Esophagus muscularis mucosa (tissue), 4 donors: ENCODE measurements at regions not wholly inside any gene's neighbourhood (a gene's known extent, or its start where the extent isn't known, plus 50 kb on each side); places are given as distances from the start of the nearest gene placed in this dataset.

Experiments
- DNase-seq: peaks from one replicate; pipeline ENCODE4 v3.0.0-alpha.2; 2017; ENCODE audit errors: extremely low spot score
- H3K27ac ChIP-seq, 4 donors: fragments of 200-600 bp; sonication (generic); replicated peaks in 1 of 4; 1 replicate in 3 of 4; 2 replicates in 1 of 4; pipeline ENCODE4 v1.5.1; 2016 to 2019; ENCODE audit warnings: mild to moderate bottlenecking in 1 of 4
- H3K27me3 ChIP-seq, 4 donors: fragments of 200-600 bp; sonication (generic); one replicate each; pipeline versions ENCODE4 v1.5.1 to v1.6.0; 2016 to 2019
- H3K36me3 ChIP-seq, 4 donors: fragments of 200-600 bp; sonication (generic); one replicate each; pipeline ENCODE4 v1.5.1; 2016 to 2019
- H3K4me1 ChIP-seq, 4 donors: fragments of 200-600 bp; sonication (generic); one replicate each; pipeline ENCODE4 v1.5.1; 2016 to 2019
- H3K4me3 ChIP-seq, 4 donors: fragments of 200-600 bp; sonication (generic); 1 replicate in 2 of 4; 2 replicates in 2 of 4; pipeline ENCODE4 v1.5.1; 2016 to 2019; ENCODE audit warnings: mild to moderate bottlenecking in 4 of 4, moderate library complexity in 1 of 4
- H3K9me3 ChIP-seq, 4 donors: fragments of 200-600 bp; sonication (generic); 1 replicate in 3 of 4; 2 replicates in 1 of 4; pipeline ENCODE4 v1.5.1; 2016 to 2019
- CTCF ChIP-seq, 3 experiments: fragments of 200-600 bp in 2 of 3; fragments of 450-650 bp in 1 of 3; sonication (generic) in 2 of 3; IDR thresholded peaks; one replicate each; pipeline ENCODE4 v1.5.1; 2017 to 2019; ENCODE audit warnings: antibody characterized with exemption in 3 of 3, mild to moderate bottlenecking in 2 of 3, moderate library complexity in 1 of 3
- EP300 ChIP-seq: sonication (generic); formaldehyde crosslinking; IDR thresholded peaks from one replicate; pipeline ENCODE4 v1.6.1; 2017; ENCODE audit warnings: antibody characterized with exemption
- POLR2A ChIP-seq: fragments of 450-650 bp; IDR thresholded peaks from one replicate; pipeline ENCODE4 v1.6.1; 2017; ENCODE audit warnings: antibody characterized with exemption, moderate library complexity, mild to moderate bottlenecking, low read depth
- POLR2AphosphoS5 ChIP-seq, 2 donors: sonication (generic); formaldehyde crosslinking; IDR thresholded peaks; one replicate each; pipeline ENCODE4 v1.6.1; 2017; ENCODE audit warnings: antibody characterized with exemption in 2 of 2
- WGBS: methylation state at CpG from one replicate; pipeline ENCODE4 v1.1.5; 2018; 5-methylcytosine and 5-hydroxymethylcytosine counted together
- intact Hi-C: fragments of 100-400 bp; cut with DNase I; formaldehyde crosslinking; loops from one replicate; pipeline ENCODE4 v1.15.1; 2023

GRCh38 chr3:22170370-22170769, 419.4 kb upstream of the ZNF385D start:
- no peaks in the 10 kb centered on the region for H3K27me3 ChIP-seq
- H3K27ac ChIP-seq = no peak overlapping the region
- no peaks in the 10 kb centered on the region for H3K4me1 ChIP-seq
- H3K4me3 ChIP-seq = no peak overlapping the region
- no peaks in the 10 kb centered on the region for H3K9me3 ChIP-seq
- no peak for DNase-seq
- TF ChIP-seq POLR2AphosphoS5 (IDR thresholded peaks at IDR 0.05) = no peak
- no peak for TF ChIP-seq CTCF (IDR thresholded peaks at IDR 0.05)
- TF ChIP-seq EP300 = no peak
- WGBS = 84% methylated on average over 1 of the region's 1 CpG
- H3K36me3 ChIP-seq = no peaks in the 10 kb centered on the region
- intact Hi-C loops = loop anchor here (10.0 kb wide), 1 partner anchor 724 kb away; no protein-coding TSS in a partner anchor

GRCh38 chr3:22172964-22173363, 422.0 kb upstream of the ZNF385D start:
- Histone ChIP-seq H3K9me3 (no peaks in the 10 kb centered on the region), H3K4me1 (no peaks in the 10 kb centered on the region), H3K36me3 (no peaks in the 10 kb centered on the region), H3K27ac (no peak overlapping the region), H3K4me3 (no peak overlapping the region), H3K27me3 (no peaks in the 10 kb centered on the region)
- no peak for TF ChIP-seq POLR2A
- no peak for TF ChIP-seq POLR2AphosphoS5 (IDR thresholded peaks at IDR 0.05)
- no peak for TF ChIP-seq EP300
- TF ChIP-seq CTCF (IDR thresholded peaks at IDR 0.05) = no peak
- intact Hi-C loops = loop anchor here (10.0 kb wide), 1 partner anchor 722 kb away; no protein-coding TSS in a partner anchor
- no peak for DNase-seq
- WGBS = 87% methylated on average over 4 of the region's 4 CpGs

DNA sequence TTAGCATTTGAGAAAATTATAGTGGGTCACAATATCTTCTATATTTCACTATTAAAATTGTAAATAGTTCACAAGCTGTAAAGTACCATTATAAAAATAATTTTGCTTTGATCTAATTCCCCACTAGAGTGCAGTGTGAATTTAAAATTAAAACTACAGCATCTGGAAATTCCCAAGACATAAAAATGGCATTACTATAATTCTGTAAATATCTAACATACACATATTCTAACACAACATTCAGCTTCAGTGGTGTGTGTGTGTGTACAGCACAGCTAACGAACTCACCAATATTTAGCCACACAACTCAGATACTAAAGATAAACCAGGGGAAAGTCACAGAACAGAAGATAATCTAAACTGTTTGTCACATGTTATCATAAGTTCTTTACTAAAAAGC, 424.9 kb upstream of the ZNF385D start:
- DNase-seq = no peak
- Histone ChIP-seq H3K4me3 (no peak overlapping the region), H3K4me1 (no peaks in the 10 kb centered on the region), H3K36me3 (no peaks in the 10 kb centered on the region), H3K27ac (no peak overlapping the region), H3K27me3 (no peaks in the 10 kb centered on the region), H3K9me3 (no peaks in the 10 kb centered on the region)
- intact Hi-C loops = loop anchor here (5.0 to 10.0 kb wide), 2 partner anchors 719 to 786 kb away; no protein-coding TSS in a partner anchor
- TF ChIP-seq CTCF (IDR thresholded peaks at IDR 0.05) = peak in 1 of 3 experiments; percentile 29
- TF ChIP-seq POLR2A = no peak
- WGBS = 8% methylated on average over 1 of the region's 1 CpG

- no peak for TF ChIP-seq POLR2A
- TF ChIP-seq POLR2AphosphoS5 (IDR thresholded peaks at IDR 0.05) = no peak
- TF ChIP-seq CTCF (IDR thresholded peaks at IDR 0.05) = no peak
- no peak for TF ChIP-seq EP300
- no peaks in the 10 kb centered on the region for H3K36me3 ChIP-seq
- no peak for DNase-seq
- H3K4me1 ChIP-seq = no peaks in the 10 kb centered on the region
- intact Hi-C loops = loop anchor here (5.0 to 10.0 kb wide), 2 partner anchors 718 to 785 kb away; no protein-coding TSS in a partner anchor
- H3K27me3 ChIP-seq = no peaks in the 10 kb centered on the region
- no peak overlapping the region for H3K27ac ChIP-seq
- H3K9me3 ChIP-seq = no peaks in the 10 kb centered on the region
- H3K4me3 ChIP-seq = no peak overlapping the region
- WGBS = 78% methylated on average over 3 of the region's 3 CpGs
These were observed 425.9 kb upstream of the ZNF385D start for GRCh38 chr3:22176911-22177310.

DNA sequence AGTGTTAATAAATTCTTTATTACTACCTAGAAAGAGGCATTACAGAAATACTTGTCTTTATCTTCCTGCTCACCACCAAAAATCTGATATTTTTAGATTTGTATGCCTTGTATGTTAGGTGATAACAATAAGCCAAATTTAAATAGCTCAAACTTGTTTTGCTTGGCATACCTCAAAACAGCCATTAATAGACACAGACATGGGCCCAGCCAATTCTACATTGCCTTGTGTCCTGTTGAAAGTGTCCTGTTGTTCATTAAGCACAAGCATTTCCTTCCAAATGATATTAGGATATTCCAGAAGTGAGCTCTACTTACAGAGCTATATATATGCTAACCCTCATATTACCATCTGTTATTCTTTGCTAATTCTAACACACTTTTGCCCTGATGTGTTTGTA, 438.6 kb upstream of the ZNF385D start:
- intact Hi-C loops = no loop called here
- TF ChIP-seq POLR2AphosphoS5 (IDR thresholded peaks at IDR 0.05) (no peak), CTCF (IDR thresholded peaks at IDR 0.05) (no peak), POLR2A (no peak), EP300 (no peak)
- Histone ChIP-seq H3K9me3 (no peaks in the 10 kb centered on the region), H3K27ac (no peak overlapping the region), H3K4me1 (no peaks in the 10 kb centered on the region), H3K4me3 (no peak overlapping the region), H3K27me3 (no peaks in the 10 kb centered on the region), H3K36me3 (no peaks in the 10 kb centered on the region)
- no peak for DNase-seq
